Muscle of leg (tissue), 3 donors: ENCODE measurements at regions not wholly inside any gene's neighbourhood (a gene's known extent, or its start where the extent isn't known, plus 50 kb on each side); places are given as distances from the start of the nearest gene placed in this dataset.

Experiments
- DNase-seq: peaks from one replicate; pipeline ENCODE4 v3.0.0; 2013
- H3K27ac ChIP-seq: one replicate; pipeline ENCODE4 v1.5.1; 2013; ENCODE audit warnings: mild to moderate bottlenecking, low read length, control low read depth
- H3K27me3 ChIP-seq: one replicate; pipeline ENCODE4 v1.6.1; 2013; ENCODE audit warnings: low read length; ENCODE audit not compliant: control insufficient read depth, insufficient read depth
- H3K36me3 ChIP-seq: one replicate; pipeline ENCODE4 v1.6.1; 2013; ENCODE audit warnings: low read length; ENCODE audit not compliant: control insufficient read depth, insufficient read depth
- H3K4me1 ChIP-seq: one replicate; pipeline ENCODE4 v1.6.1; 2013; ENCODE audit warnings: low read length; ENCODE audit not compliant: control insufficient read depth, insufficient read depth
- H3K4me3 ChIP-seq: one replicate; pipeline ENCODE4 v1.5.1; 2013; ENCODE audit warnings: low read length, control low read depth
- H3K9me3 ChIP-seq: replicated peaks from 2 replicates; pipeline ENCODE4 v1.6.1; 2013; ENCODE audit warnings: low read depth, low read length; ENCODE audit not compliant: control insufficient read depth
- WGBS: methylation state at CpG from one replicate; pipeline ENCODE4 v1.1.5; 2013; ENCODE audit warnings: missing lambda C conversion rate; ENCODE audit not compliant: insufficient coverage; 5-methylcytosine and 5-hydroxymethylcytosine counted together

DNA sequence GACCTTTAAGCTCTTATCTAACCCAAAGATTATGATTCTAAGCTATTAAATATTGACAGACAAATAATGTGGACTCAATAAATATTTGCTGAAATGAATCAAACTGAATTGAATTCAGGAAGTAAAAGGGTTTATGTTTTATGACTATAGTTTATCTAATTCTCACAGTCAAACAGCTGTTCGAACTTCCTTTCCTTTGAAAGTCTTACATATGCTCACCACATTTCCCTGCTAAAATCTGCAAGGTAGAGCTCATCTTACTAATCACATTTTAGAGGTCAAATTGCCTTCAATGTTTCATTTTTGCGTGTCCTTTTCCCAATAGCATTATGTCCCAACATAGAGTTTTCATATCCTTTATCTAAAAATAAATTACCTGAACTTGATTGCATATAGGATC, 154.9 kb upstream of the PPP1R3A start:
- WGBS: no CpG with 5 or more reads among the region's 2 CpGs
- no peaks in the 10 kb centered on the region for H3K9me3 ChIP-seq
- DNase-seq: no peak

DNA sequence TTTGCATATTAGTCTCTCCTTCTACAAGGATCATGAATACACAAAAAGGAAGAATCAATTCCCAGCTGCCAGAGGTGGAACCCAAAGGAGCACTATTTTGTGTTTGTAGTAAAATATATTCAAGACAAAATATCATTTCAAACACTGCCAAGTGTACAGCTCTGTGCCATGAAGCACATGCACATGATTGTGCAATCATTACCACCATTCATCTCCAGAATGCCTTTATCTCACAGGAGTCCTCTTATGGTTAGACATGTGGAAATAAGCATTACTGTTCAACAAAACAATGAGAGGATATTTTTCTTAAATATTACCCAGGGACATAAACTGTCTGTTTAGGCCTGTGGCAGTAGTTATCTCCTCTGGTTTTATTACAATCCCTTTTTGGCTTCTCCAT, 151.4 kb upstream of the PPP1R3A start:
- Histone ChIP-seq H3K4me3 (no peak overlapping the region), H3K27me3 (no peaks in the 10 kb centered on the region), H3K36me3 (no peaks in the 10 kb centered on the region), H3K4me1 (no peaks in the 10 kb centered on the region), H3K27ac (no peak overlapping the region), H3K9me3 (no peaks in the 10 kb centered on the region)
- DNase-seq: no peak

More for the DNA sequence above, 154.9 kb upstream of the PPP1R3A start:
- Histone ChIP-seq H3K4me3 (no peak overlapping the region), H3K27me3 (no peaks in the 10 kb centered on the region), H3K4me1 (no peaks in the 10 kb centered on the region), H3K27ac (no peak overlapping the region), H3K36me3 (no peaks in the 10 kb centered on the region)

DNA sequence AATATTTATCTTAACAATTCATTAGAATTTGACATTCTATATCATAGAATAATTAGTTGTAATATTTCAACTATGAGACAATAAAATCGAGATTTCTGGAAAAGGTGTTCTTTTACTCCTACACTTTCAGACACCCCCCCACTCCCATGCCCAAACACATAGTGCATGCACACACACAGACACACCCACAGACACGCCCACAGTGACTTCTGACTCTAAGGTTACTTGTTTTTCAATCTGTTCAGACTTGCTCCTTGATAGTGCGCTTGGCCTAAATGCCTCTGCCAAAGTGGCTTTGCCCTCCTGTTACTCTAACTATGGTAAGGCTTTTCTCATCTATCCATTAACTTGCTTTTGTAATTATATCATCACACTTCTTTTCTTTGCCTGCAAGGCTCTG, 144.0 kb upstream of the PPP1R3A start:
- Histone ChIP-seq H3K27ac (no peak overlapping the region), H3K36me3 (no peaks in the 10 kb centered on the region)

DNA sequence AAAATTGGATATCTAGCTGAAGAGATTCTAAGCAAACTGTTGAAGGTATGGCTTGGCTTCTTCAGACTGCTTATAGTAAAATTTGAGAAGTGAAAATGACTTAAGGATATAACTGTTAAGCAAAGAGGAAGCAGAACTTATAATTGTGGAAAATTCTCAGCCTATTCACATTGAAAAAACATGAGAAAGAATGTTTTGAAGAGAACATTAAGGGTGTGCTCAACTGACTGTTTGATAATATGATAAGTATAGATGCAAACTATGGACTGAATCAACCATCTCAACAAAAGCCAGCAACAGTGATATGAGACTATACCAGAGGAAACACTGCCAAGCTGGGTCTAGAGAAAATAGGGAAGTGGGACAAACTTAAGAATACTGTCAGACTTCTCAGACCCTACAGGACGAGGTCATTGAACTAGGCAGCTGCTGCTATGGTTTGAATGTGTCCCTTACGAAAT, 133.1 kb upstream of the PPP1R3A start:
- Histone ChIP-seq H3K4me1 (no peaks in the 10 kb centered on the region), H3K27ac (no peak overlapping the region), H3K9me3 (no peaks in the 10 kb centered on the region), H3K27me3 (no peaks in the 10 kb centered on the region), H3K4me3 (no peak overlapping the region), H3K36me3 (no peaks in the 10 kb centered on the region)
- WGBS: 100% methylated on average over 1 of the region's 2 CpGs
- peak; percentile 35 for DNase-seq

More for the DNA sequence above, 144.0 kb upstream of the PPP1R3A start:
- no peak for DNase-seq
- Histone ChIP-seq H3K4me1 (no peaks in the 10 kb centered on the region), H3K9me3 (no peaks in the 10 kb centered on the region), H3K4me3 (no peak overlapping the region), H3K27me3 (no peaks in the 10 kb centered on the region)
- WGBS: 78% methylated on average over 2 of the region's 3 CpGs

DNA sequence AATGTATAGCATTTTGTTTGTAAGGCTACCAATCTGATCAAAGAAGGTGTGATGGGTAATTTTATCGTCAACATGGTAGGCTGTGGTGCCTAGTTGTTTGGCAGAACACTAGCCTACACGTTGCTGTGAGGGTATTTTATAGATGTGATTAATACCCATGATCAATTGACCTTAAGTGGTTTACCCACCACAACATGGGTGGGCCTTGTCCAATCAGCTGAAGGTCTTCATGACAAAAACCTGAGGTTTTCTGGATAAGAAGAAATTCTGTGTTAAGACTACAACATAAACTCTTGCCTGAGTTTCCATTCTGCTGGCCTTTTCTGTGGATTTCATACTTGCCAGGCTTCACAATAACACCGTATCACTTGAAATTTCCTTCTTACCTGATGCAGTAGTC, 131.8 kb upstream of the PPP1R3A start:
- H3K9me3 ChIP-seq: no peaks in the 10 kb centered on the region
- no peak overlapping the region for H3K4me3 ChIP-seq
- H3K27me3 ChIP-seq: no peaks in the 10 kb centered on the region
- no peak overlapping the region for H3K27ac ChIP-seq
- no peak for DNase-seq
- no peaks in the 10 kb centered on the region for H3K4me1 ChIP-seq
- WGBS: 80% methylated on average over 1 of the region's 3 CpGs
- H3K36me3 ChIP-seq: no peaks in the 10 kb centered on the region

DNA sequence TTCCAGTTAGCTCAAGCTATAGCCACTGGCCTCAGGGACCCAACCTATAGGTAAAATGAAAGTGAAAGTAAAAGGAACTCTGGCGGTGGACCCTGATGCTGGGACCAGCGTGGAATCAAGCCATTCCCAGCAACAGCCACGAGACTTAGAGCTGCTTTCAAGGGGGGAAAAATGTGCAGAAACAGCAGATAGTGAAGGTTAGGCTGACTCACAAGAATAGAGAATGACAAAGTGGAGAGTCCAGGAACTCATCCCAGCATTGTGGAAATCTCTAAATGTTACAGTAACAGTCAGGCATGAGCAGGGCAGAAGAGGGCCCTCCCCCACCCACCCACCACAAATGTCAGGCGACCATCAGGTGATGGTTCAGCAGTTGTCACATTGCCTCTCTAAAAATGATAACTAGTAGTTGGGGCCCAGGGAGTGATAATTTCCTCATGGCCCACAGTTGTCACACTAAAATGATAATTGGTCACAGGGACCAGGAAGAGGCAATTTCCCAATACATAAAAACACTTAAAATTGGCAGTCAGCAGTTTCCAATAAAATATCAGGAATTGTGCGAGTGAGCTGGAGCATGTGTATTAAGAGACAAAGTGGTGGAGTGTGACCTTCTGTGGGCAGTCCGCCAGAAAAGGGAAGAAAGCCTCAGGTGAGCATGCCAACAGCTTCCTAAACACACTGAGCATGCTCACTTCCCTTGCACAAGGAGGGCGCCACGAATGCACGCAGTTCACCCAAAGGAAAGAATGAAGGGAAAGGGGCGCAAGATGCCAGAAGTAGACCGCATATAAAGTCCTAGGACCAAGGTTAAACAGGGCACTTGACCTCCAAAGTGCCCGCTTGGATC, 129.8 kb upstream of the PPP1R3A start:
- 73% methylated on average over 9 of the region's 12 CpGs for WGBS
- Histone ChIP-seq H3K4me3 (no peak overlapping the region), H3K27me3 (no peaks in the 10 kb centered on the region)

DNA sequence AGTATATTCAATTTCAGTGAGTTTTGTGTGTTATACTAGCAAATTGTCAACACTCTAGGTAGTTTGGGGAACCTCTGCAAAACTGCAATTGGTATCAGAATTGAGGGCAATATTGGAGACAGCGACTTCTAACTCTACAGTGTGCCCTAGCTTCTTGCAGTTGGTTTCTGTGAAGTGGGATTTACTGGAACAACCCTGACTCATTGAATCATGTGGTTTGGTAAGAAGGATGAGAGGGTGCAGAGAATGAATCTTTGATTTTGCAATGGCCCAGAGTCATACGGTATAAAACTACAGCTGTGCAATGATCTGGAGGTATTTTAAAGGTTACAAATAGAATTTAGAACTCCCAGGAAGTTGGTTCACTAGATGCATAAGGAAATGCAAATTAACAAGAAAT, 129.1 kb upstream of the PPP1R3A start:
- H3K27ac ChIP-seq: no peak overlapping the region
- no peak overlapping the region for H3K4me3 ChIP-seq
- WGBS: no CpG with 5 or more reads among the region's 2 CpGs
- H3K4me1 ChIP-seq: no peaks in the 10 kb centered on the region
- no peaks in the 10 kb centered on the region for H3K27me3 ChIP-seq
- no peak for DNase-seq
- no peaks in the 10 kb centered on the region for H3K36me3 ChIP-seq
- H3K9me3 ChIP-seq: no peaks in the 10 kb centered on the region

More for the DNA sequence above, 129.8 kb upstream of the PPP1R3A start:
- DNase-seq: peak; percentile 14
- Histone ChIP-seq H3K4me1 (no peaks in the 10 kb centered on the region), H3K36me3 (no peaks in the 10 kb centered on the region), H3K9me3 (no peaks in the 10 kb centered on the region), H3K27ac (no peak overlapping the region)

DNA sequence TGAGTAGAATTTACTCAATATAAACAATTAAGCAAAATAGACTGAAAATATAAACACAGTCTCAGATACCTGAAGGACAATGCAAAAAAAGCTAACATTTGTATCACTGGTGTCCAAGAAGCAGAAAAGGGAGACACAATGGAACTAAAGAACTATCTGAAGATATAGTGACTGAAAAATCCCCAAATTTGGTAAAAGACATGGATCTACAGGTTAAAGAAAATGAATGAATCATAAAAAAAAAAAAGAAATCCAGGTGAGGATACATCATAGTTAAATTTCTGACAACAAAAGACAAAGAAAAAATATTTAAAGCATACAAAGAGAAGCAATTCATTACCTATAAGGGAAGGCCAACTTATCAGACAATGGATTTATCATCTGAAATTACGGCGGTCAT, 114.7 kb upstream of the PPP1R3A start:
- Histone ChIP-seq H3K4me3 (no peak overlapping the region), H3K27me3 (no peaks in the 10 kb centered on the region), H3K36me3 (no peaks in the 10 kb centered on the region), H3K4me1 (no peaks in the 10 kb centered on the region), H3K9me3 (no peaks in the 10 kb centered on the region), H3K27ac (no peak overlapping the region)
- no peak for DNase-seq
- WGBS: no CpG with 5 or more reads among the region's 2 CpGs

DNA sequence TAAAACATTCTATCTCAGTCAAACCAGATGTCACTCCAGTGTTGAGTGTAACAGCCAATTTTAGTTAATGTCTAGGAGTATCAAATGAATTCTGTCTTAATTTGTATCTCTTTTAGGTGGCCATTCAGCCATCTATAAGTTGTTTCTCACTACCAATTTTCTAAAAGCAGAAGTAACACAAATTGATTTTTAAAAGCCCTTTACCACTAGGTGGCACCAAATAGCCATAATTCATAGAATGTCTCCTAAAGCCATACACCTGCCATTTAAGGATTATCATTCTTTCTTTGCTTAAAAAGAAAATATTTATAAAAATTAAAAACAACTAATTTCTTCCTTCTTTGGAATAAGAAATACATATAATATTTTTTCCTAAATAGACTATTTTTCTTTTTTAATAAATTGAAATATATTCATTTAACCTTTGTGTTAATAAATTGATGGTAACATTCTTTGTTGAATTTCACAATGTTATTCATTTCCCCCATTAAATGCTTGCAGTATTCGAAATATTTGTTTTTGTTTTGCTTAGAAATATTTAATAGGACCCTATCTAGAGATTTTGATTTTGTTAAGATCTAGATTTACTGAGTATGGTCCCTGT, 107.8 kb upstream of the PPP1R3A start:
- no peak overlapping the region for H3K4me3 ChIP-seq
- H3K27me3 ChIP-seq: no peaks in the 10 kb centered on the region
- no CpG with 5 or more reads among the region's 1 CpG for WGBS
- H3K4me1 ChIP-seq: no peaks in the 10 kb centered on the region
- peak; percentile 80 for DNase-seq
- H3K27ac ChIP-seq: no peak overlapping the region
- H3K9me3 ChIP-seq: no peaks in the 10 kb centered on the region
- H3K36me3 ChIP-seq: no peaks in the 10 kb centered on the region

DNA sequence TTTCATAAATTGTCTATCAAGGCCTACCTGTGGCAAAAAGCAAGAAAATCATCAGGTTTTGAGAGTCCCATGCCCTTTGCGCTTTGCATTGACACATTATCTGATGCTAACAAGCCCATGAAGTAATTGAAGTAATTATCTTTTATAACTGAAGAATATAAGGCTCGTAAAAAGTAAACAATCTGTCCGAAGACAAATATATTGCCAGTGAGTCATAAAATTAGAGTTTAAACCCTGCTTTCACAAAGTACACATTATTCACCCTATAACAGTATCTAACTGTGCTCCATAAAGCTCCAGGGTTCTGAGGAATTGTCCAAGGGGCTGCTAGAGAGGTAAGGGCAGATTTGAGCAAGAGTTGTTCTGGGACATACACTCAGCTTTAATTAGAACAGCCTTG, 102.3 kb upstream of the PPP1R3A start:
- H3K36me3 ChIP-seq: no peaks in the 10 kb centered on the region
- no CpG with 5 or more reads among the region's 3 CpGs for WGBS

More for the DNA sequence above, 102.3 kb upstream of the PPP1R3A start:
- no peak overlapping the region for H3K4me3 ChIP-seq
- no peak for DNase-seq
- no peak overlapping the region for H3K27ac ChIP-seq
- H3K9me3 ChIP-seq: no peaks in the 10 kb centered on the region
- no peaks in the 10 kb centered on the region for H3K27me3 ChIP-seq
- no peaks in the 10 kb centered on the region for H3K4me1 ChIP-seq
